SK-N-SH treated with all-trans-retinoic acid at 6 μM for 48 hours (cell line): ENCODE measurements at regions not wholly inside any gene's neighbourhood (a gene's known extent, or its start where the extent isn't known, plus 50 kb on each side); places are given as distances from the start of the nearest gene placed in this dataset.

Experiments used
- ATAC-seq: fragments of 200-7000 bp; cut with Tn5 transposase; 3 replicates; pipeline ENCODE4 v1.9.1; 2020; ENCODE audit warnings: mild to moderate bottlenecking, moderate library complexity
- ARNTL ChIP-seq: fragments of 450-650 bp; formaldehyde crosslinking; IDR thresholded peaks from 2 replicates; pipeline ENCODE4 v1.5.0; 2020; ENCODE audit warnings: low read depth, mild to moderate bottlenecking, moderate library complexity, borderline replicate concordance
- BACH2 ChIP-seq: fragments of 250-450 bp; sonication (Bioruptor Pico); IDR thresholded peaks from 2 replicates; pipeline ENCODE4 v1.9.0; 2021; ENCODE audit warnings: mild to moderate bottlenecking, borderline replicate concordance
- CREB5 ChIP-seq: fragments of 250-450 bp; sonication (Bioruptor Pico); IDR thresholded peaks from 2 replicates; pipeline ENCODE4 v1.5.1; 2020; ENCODE audit warnings: low read depth, mild to moderate bottlenecking, moderate library complexity
- CSDC2 ChIP-seq: fragments of 250-450 bp; sonication (Bioruptor Pico); IDR thresholded peaks from 2 replicates; pipeline ENCODE4 v1.5.0; 2020; ENCODE audit warnings: mild to moderate bottlenecking, moderate library complexity
- ESRRG ChIP-seq: fragments of 250-450 bp; sonication (Bioruptor Pico); IDR thresholded peaks from 2 replicates; pipeline ENCODE4 v1.6.1; 2021; ENCODE audit warnings: mild to moderate bottlenecking
- GLIS3 ChIP-seq: fragments of 250-450 bp; sonication (Bioruptor Pico); IDR thresholded peaks from 2 replicates; pipeline ENCODE4 v1.5.0; 2020; ENCODE audit warnings: mild to moderate bottlenecking, moderate library complexity
- ISL1 ChIP-seq: fragments of 250-450 bp; sonication (Bioruptor Pico); IDR thresholded peaks from 2 replicates; pipeline ENCODE4 v2.1.2; 2022; ENCODE audit warnings: mild to moderate bottlenecking, moderate library complexity
- OSR1 ChIP-seq: fragments of 250-450 bp; sonication (Bioruptor Pico); IDR thresholded peaks from 2 replicates; pipeline ENCODE4 v1.8.0; 2022; ENCODE audit warnings: moderate library complexity, mild to moderate bottlenecking, inconsistent platforms
- PATZ1 ChIP-seq: fragments of 250-450 bp; sonication (Bioruptor Pico); IDR thresholded peaks from 2 replicates; pipeline ENCODE4 v1.8.0; 2020; ENCODE audit warnings: mild to moderate bottlenecking, moderate library complexity, borderline replicate concordance
- PPARA ChIP-seq: fragments of 250-450 bp; sonication (Bioruptor Pico); IDR thresholded peaks from 2 replicates; pipeline ENCODE4 v1.5.0; 2020; ENCODE audit warnings: mild to moderate bottlenecking, borderline replicate concordance
- RARB ChIP-seq: fragments of 250-450 bp; sonication (Bioruptor Pico); IDR thresholded peaks from 2 replicates; pipeline ENCODE4 v1.8.0; 2021; ENCODE audit warnings: mild to moderate bottlenecking, moderate library complexity
- SNAI2 ChIP-seq: fragments of 250-450 bp; sonication (Bioruptor Pico); IDR thresholded peaks from 2 replicates; pipeline ENCODE4 v1.5.0; 2020; ENCODE audit warnings: mild to moderate bottlenecking, moderate library complexity
- TOX ChIP-seq: fragments of 250-450 bp; sonication (Bioruptor Pico); IDR thresholded peaks from 2 replicates; pipeline ENCODE4 v1.8.0; 2021; ENCODE audit warnings: mild to moderate bottlenecking, moderate library complexity, borderline replicate concordance
- TSHZ2 ChIP-seq: fragments of 250-450 bp; sonication (Bioruptor Pico); IDR thresholded peaks from 2 replicates; pipeline ENCODE4 v1.5.0; 2020; ENCODE audit warnings: mild to moderate bottlenecking, moderate library complexity
- ZC3H10 ChIP-seq: fragments of 250-450 bp; sonication (Bioruptor Pico); IDR thresholded peaks from 2 replicates; pipeline ENCODE4 v1.5.1; 2021; ENCODE audit warnings: mild to moderate bottlenecking, moderate library complexity
- ZFP3 ChIP-seq: fragments of 250-450 bp; sonication (Bioruptor Pico); IDR thresholded peaks from 2 replicates; pipeline ENCODE4 v1.5.0; 2020; ENCODE audit warnings: mild to moderate bottlenecking, moderate library complexity
- ZFP30 ChIP-seq: fragments of 450-650 bp; formaldehyde crosslinking; IDR thresholded peaks from 2 replicates; pipeline ENCODE4 v1.5.0; 2022; ENCODE audit warnings: mild to moderate bottlenecking, moderate library complexity
- ZNF565 ChIP-seq: fragments of 450-650 bp; formaldehyde crosslinking; conservative IDR thresholded peaks from 2 replicates; pipeline ENCODE4 v1.5.0; 2020; ENCODE audit warnings: low read depth, mild to moderate bottlenecking, moderate library complexity
- ZNF70 ChIP-seq: fragments of 450-650 bp; formaldehyde crosslinking; IDR thresholded peaks from 2 replicates; pipeline ENCODE4 v1.5.0; 2020; ENCODE audit warnings: mild to moderate bottlenecking, moderate library complexity
- ZNF8 ChIP-seq: fragments of 450-650 bp; formaldehyde crosslinking; IDR thresholded peaks from 2 replicates; pipeline ENCODE4 v1.5.0; 2020; ENCODE audit warnings: mild to moderate bottlenecking, moderate library complexity

- no peak for ATAC-seq
- no peak for TF ChIP-seq SNAI2 (CRISPR knock-in tag)
- TF ChIP-seq TSHZ2 (CRISPR knock-in tag): no peak
- TF ChIP-seq PATZ1 (CRISPR knock-in tag): no peak
- TF ChIP-seq ZC3H10: no peak
- no peak for TF ChIP-seq BACH2 (CRISPR knock-in tag)
- TF ChIP-seq CSDC2 (CRISPR knock-in tag): no peak
- TF ChIP-seq ZNF565 (CRISPR knock-in tag): no peak
- TF ChIP-seq CREB5: no peak
- TF ChIP-seq ZFP30 (CRISPR knock-in tag): no peak
- TF ChIP-seq ZNF8 (CRISPR knock-in tag): no peak
- TF ChIP-seq ZNF70 (CRISPR knock-in tag): no peak
- TF ChIP-seq ESRRG (CRISPR knock-in tag): no peak
- TF ChIP-seq, all 23 proteins: peak for 0
Observed at GRCh38 chr12:60834806-60835205, 1239.0 kb downstream of the SLC16A7 start.

- ATAC-seq: no peak
- TF ChIP-seq ZNF565 (CRISPR knock-in tag) (no peak), ZFP3 (no peak), RARB (CRISPR knock-in tag) (no peak)
Observed at GRCh38 chr12:60836651-60837050, 1240.8 kb downstream of the SLC16A7 start.

DNA sequence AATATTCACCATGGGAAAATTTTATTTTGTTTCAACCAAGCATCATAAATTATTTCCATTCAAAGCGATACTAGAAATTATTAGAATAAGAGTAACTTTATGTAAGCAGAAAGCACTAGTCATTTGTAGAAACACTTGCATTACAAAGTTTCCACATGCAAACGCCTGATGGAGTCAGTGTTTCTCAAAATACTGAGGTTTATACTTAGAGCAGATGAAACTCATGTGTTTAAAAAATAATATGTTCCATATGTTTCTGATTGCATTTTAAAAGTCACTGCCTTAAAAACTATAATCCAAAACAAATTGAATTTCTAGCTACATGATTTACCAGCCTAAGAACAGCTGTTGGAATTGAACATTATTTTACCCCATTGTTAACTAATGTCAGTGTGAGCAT, 1246.4 kb downstream of the SLC16A7 start:
- ATAC-seq: no peak

DNA sequence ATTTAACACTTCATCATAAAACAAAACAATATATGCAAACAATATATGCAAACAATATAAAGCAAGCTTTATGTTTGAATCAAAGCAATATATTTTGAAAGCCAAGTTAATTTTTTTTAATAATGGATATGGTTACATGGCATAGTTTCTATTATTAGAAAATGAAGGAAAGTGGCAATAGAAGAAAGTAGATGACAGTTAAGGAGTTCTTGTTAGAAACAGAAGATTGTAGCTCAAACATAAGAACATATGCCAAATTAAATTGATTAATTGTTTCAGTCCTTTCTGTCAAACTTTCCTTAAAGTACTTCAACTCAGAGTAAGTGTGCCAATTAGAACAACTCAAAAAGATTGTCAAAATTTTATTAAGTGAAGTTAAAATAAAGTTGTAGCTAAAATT, 1248.3 kb downstream of the SLC16A7 start:
- ATAC-seq: no peak
- TF ChIP-seq GLIS3 (CRISPR knock-in tag) (no peak), TOX (no peak)

More for the DNA sequence above, 1246.4 kb downstream of the SLC16A7 start:
- TF ChIP-seq CSDC2 (CRISPR knock-in tag): no peak
- no peak for TF ChIP-seq BACH2 (CRISPR knock-in tag)
- TF ChIP-seq PATZ1 (CRISPR knock-in tag): no peak
- TF ChIP-seq ZNF8 (CRISPR knock-in tag): no peak
- no peak for TF ChIP-seq ISL1

- ATAC-seq: no peak
- TF ChIP-seq ARNTL (CRISPR knock-in tag): no peak
- no peak for TF ChIP-seq ESRRG (CRISPR knock-in tag)
- TF ChIP-seq OSR1: no peak
- no peak for TF ChIP-seq TSHZ2 (CRISPR knock-in tag)
- no peak for TF ChIP-seq CREB5
- no peak for TF ChIP-seq ZNF8 (CRISPR knock-in tag)
- no peak for TF ChIP-seq PATZ1 (CRISPR knock-in tag)
- TF ChIP-seq PPARA (CRISPR knock-in tag): no peak
- no peak for TF ChIP-seq ZFP3
- TF ChIP-seq CSDC2 (CRISPR knock-in tag): no peak
Observed at GRCh38 chr12:60844875-60845274, 1249.0 kb downstream of the SLC16A7 start.
